Left renal cortex interstitium (tissue), 4 donors: ENCODE measurements at regions not wholly inside any gene's neighbourhood (a gene's known extent, or its start where the extent isn't known, plus 50 kb on each side); places are given as distances from the start of the nearest gene placed in this dataset.
A peak's percentile ranks its signal among the peaks of the same experiment; 100 is the strongest.
"Not testable (repeated sequence)": the region's sequence is repeated elsewhere in the genome, so short reads cannot be mapped to it uniquely, and the experiment has no call there.

Source experiments
- DNase-seq, 4 donors: peaks; one replicate each; pipeline ENCODE4 v3.0.0-alpha.2; 2013; ENCODE audit warnings: low read depth in 4 of 4, low spot score in 2 of 4, missing footprints in 1 of 4

GRCh38 chr7:89761173-89761572 lies 393.1 kb upstream of the STEAP1 start:
- no peak for DNase-seq

GRCh38 chr7:89770161-89770560 lies 384.1 kb upstream of the STEAP1 start:
- no peak for DNase-seq

GRCh38 chr7:89771003-89771636 lies 383.1 kb upstream of the STEAP1 start:
- no peak for DNase-seq

GRCh38 chr7:89772276-89772675 lies 382.0 kb upstream of the STEAP1 start:
- DNase-seq: no peak

- no peak for DNase-seq
Observed at GRCh38 chr7:89773611-89774010, 380.7 kb upstream of the STEAP1 start.

- DNase-seq: no peak
Observed at GRCh38 chr7:89775459-89775858, 378.8 kb upstream of the STEAP1 start.

GRCh38 chr7:89776980-89777379 lies 377.3 kb upstream of the STEAP1 start:
- DNase-seq: no peak

- DNase-seq: no peak
Observed at GRCh38 chr7:89777499-89777898, 376.8 kb upstream of the STEAP1 start.

GRCh38 chr7:89780291-89780690 lies 374.0 kb upstream of the STEAP1 start:
- DNase-seq: peak in 1 of 4 donors; percentile 16

GRCh38 chr7:89796481-89796880 lies 357.8 kb upstream of the STEAP1 start:
- DNase-seq: no peak

GRCh38 chr7:89797965-89798598 lies 356.2 kb upstream of the STEAP1 start:
- no peak for DNase-seq

- no peak for DNase-seq
Observed at GRCh38 chr7:89798599-89798996, 355.7 kb upstream of the STEAP1 start.

GRCh38 chr7:89800761-89801160 lies 353.5 kb upstream of the STEAP1 start:
- no peak for DNase-seq

GRCh38 chr7:89809291-89809690 lies 345.0 kb upstream of the STEAP1 start:
- DNase-seq: no peak

GRCh38 chr7:89813081-89813480 lies 341.2 kb upstream of the STEAP1 start:
- DNase-seq: no peak

GRCh38 chr7:89826121-89826520 lies 328.1 kb upstream of the STEAP1 start:
- DNase-seq: no peak

GRCh38 chr7:89826557-89826956 lies 327.7 kb upstream of the STEAP1 start:
- no peak for DNase-seq

- no peak for DNase-seq
Observed at GRCh38 chr7:89837515-89837914, 316.8 kb upstream of the STEAP1 start.

- DNase-seq: no peak
Observed at GRCh38 chr7:89839329-89839728, 314.9 kb upstream of the STEAP1 start.

- no peak for DNase-seq
Observed at GRCh38 chr7:89845952-89846351, 308.3 kb upstream of the STEAP1 start.

GRCh38 chr7:89849052-89849451 lies 305.2 kb upstream of the STEAP1 start:
- DNase-seq: no peak

- not testable (repeated sequence) for DNase-seq
Observed at GRCh38 chr7:89857053-89857452, 297.2 kb upstream of the STEAP1 start.

GRCh38 chr7:89857767-89858166 lies 296.5 kb upstream of the STEAP1 start:
- no peak for DNase-seq
